CD4-positive, CD25-positive, alpha-beta regulatory T cell (primary cell): ENCODE measurements at regions not wholly inside any gene's neighbourhood (a gene's known extent, or its start where the extent isn't known, plus 50 kb on each side); places are given as distances from the start of the nearest gene placed in this dataset.

Experiments used
- ATAC-seq, 2 donors: fragments of 150-1000 bp; cut with Tn5 transposase; one replicate each; pipeline ENCODE4 v1.10.0; 2021; ENCODE audit warnings: low read depth in 2 of 2, moderate number of reproducible peaks in 2 of 2, moderate library complexity in 1 of 2
- DNase-seq, 3 donors: peaks; one replicate each; pipeline versions ENCODE4 v3.0.0 to v3.0.0-alpha.2; 2012 to 2022; ENCODE audit warnings: mixed read lengths in 1 of 3
- H3K27ac ChIP-seq: one replicate; pipeline ENCODE4 v1.7.0; 2013; ENCODE audit warnings: mild to moderate bottlenecking, low read length; ENCODE audit not compliant: insufficient read depth, poor library complexity, severe bottlenecking
- H3K27me3 ChIP-seq: one replicate; pipeline ENCODE4 v1.7.0; 2013; ENCODE audit warnings: low read length; ENCODE audit not compliant: control insufficient read depth, insufficient read depth
- H3K36me3 ChIP-seq: one replicate; pipeline ENCODE4 v1.7.0; 2013; ENCODE audit warnings: mild to moderate bottlenecking, low read length, moderate library complexity; ENCODE audit not compliant: control insufficient read depth, insufficient read depth
- H3K4me1 ChIP-seq: 2 replicates; pipeline ENCODE4 v1.7.0; 2013; ENCODE audit warnings: mild to moderate bottlenecking, low read length; ENCODE audit not compliant: insufficient read depth, control insufficient read depth, poor library complexity, severe bottlenecking
- H3K4me3 ChIP-seq: one replicate; pipeline ENCODE4 v1.7.0; 2013; ENCODE audit warnings: low read depth, mild to moderate bottlenecking, low read length, moderate library complexity
- H3K9me3 ChIP-seq, 2 experiments: 1 replicate in 1 of 2; 2 replicates in 1 of 2; pipeline ENCODE4 v1.7.0; 2013; ENCODE audit warnings: low read length in 2 of 2, mild to moderate bottlenecking in 1 of 2, moderate library complexity in 1 of 2; ENCODE audit not compliant: control insufficient read depth in 2 of 2
- H3K27ac Mint-ChIP-seq, 3 donors: one replicate each; pipeline ENCODE4 v1.8.0; 2020 to 2022; ENCODE audit warnings: mild to moderate bottlenecking in 3 of 3, mixed read lengths in 3 of 3, moderate library complexity in 2 of 3
- H3K27me3 Mint-ChIP-seq: one replicate; pipeline ENCODE4 v1.8.0; 2022; ENCODE audit warnings: mild to moderate bottlenecking, mixed read lengths
- H3K36me3 Mint-ChIP-seq: one replicate; pipeline ENCODE4 v1.8.0; 2020; ENCODE audit warnings: mixed read lengths
- H3K4me1 Mint-ChIP-seq, 4 donors: one replicate each; pipeline ENCODE4 v1.8.0; 2020 to 2022; ENCODE audit warnings: mixed read lengths in 4 of 4, mild to moderate bottlenecking in 1 of 4
- H3K4me3 Mint-ChIP-seq, 4 donors: one replicate each; pipeline ENCODE4 v1.8.0; 2020 to 2022; ENCODE audit warnings: mild to moderate bottlenecking in 4 of 4, mixed read lengths in 4 of 4, moderate library complexity in 3 of 4
- H3K9me3 Mint-ChIP-seq, 7 donors: one replicate each; pipeline ENCODE4 v1.8.0; 2020 to 2022; ENCODE audit warnings: mixed read lengths in 7 of 7, mild to moderate bottlenecking in 3 of 7, moderate library complexity in 2 of 7

- Histone ChIP-seq H3K27ac (no peak overlapping the region), H3K4me1 (peaks cover 4% of the 10 kb centered on the region), H3K9me3 (no peaks in the 10 kb centered on the region), H3K36me3 (no peaks in the 10 kb centered on the region), H3K27me3 (no peaks in the 10 kb centered on the region), H3K4me3 (no peak overlapping the region)
- Mint-ChIP-seq H3K4me3 (no peak overlapping the region), H3K9me3 (peaks cover 0 to 2% (median 0%) of the 10 kb centered on the region in 7 donors), H3K4me1 (peaks cover 0 to 26% (median 10%) of the 10 kb centered on the region in 4 donors), H3K36me3 (no peaks in the 10 kb centered on the region), H3K27ac (peak overlapping the region in 1 of 3 donors; percentile 18), H3K27me3 (no peaks in the 10 kb centered on the region)
- DNase-seq: no peak
- no peak for ATAC-seq
These were observed 350.7 kb upstream of the MGMT start for GRCh38 chr10:129116371-129116770.

- no peak overlapping the region for H3K27ac ChIP-seq
- H3K4me3 Mint-ChIP-seq: peak overlapping the region in 1 of 4 donors; percentile 83
- H3K9me3 Mint-ChIP-seq: peaks cover 0 to 4% (median 0%) of the 10 kb centered on the region in 7 donors
- DNase-seq (no peak), ATAC-seq (no peak)
- H3K4me1 Mint-ChIP-seq: peaks cover 0 to 35% (median 19%) of the 10 kb centered on the region in 4 donors
- H3K4me1 ChIP-seq: peaks cover 4% of the 10 kb centered on the region
- no peaks in the 10 kb centered on the region for H3K36me3 Mint-ChIP-seq
- no peaks in the 10 kb centered on the region for H3K27me3 Mint-ChIP-seq
- H3K27me3 ChIP-seq: no peaks in the 10 kb centered on the region
- H3K27ac Mint-ChIP-seq: peak overlapping the region in 1 of 3 donors; percentile 2
- no peaks in the 10 kb centered on the region for H3K9me3 ChIP-seq
- no peak overlapping the region for H3K4me3 ChIP-seq
- no peaks in the 10 kb centered on the region for H3K36me3 ChIP-seq
These were observed 346.6 kb upstream of the MGMT start for GRCh38 chr10:129120441-129120840.

GRCh38 chr10:129122846-129123245, 344.2 kb upstream of the MGMT start:
- H3K4me1 Mint-ChIP-seq: peaks cover 0 to 34% (median 16%) of the 10 kb centered on the region in 4 donors
- no peak overlapping the region for H3K27ac ChIP-seq
- DNase-seq (no peak), ATAC-seq (no peak)
- H3K4me1 ChIP-seq: peaks cover 4% of the 10 kb centered on the region
- H3K36me3 ChIP-seq: no peaks in the 10 kb centered on the region
- no peaks in the 10 kb centered on the region for H3K27me3 Mint-ChIP-seq
- H3K36me3 Mint-ChIP-seq: no peaks in the 10 kb centered on the region
- H3K9me3 ChIP-seq: peaks cover 0 to 4% of the 10 kb centered on the region in 2 experiments
- H3K27ac Mint-ChIP-seq: peak overlapping the region in 1 of 3 donors; percentile 26
- H3K27me3 ChIP-seq: no peaks in the 10 kb centered on the region
- H3K4me3 ChIP-seq: no peak overlapping the region
- H3K9me3 Mint-ChIP-seq: peaks cover 0 to 6% (median 0%) of the 10 kb centered on the region in 7 donors
- H3K4me3 Mint-ChIP-seq: no peak overlapping the region

GRCh38 chr10:129123428-129123827, 343.6 kb upstream of the MGMT start:
- ATAC-seq (no peak), DNase-seq (no peak)
- no peak overlapping the region for H3K27ac Mint-ChIP-seq
- Histone ChIP-seq H3K27me3 (no peaks in the 10 kb centered on the region), H3K36me3 (no peaks in the 10 kb centered on the region), H3K9me3 (peaks cover 0 to 4% of the 10 kb centered on the region in 2 experiments), H3K4me1 (peaks cover 4% of the 10 kb centered on the region), H3K27ac (no peak overlapping the region), H3K4me3 (no peak overlapping the region)
- no peaks in the 10 kb centered on the region for H3K36me3 Mint-ChIP-seq
- peak overlapping the region in 1 of 4 donors; percentile 2 for H3K4me3 Mint-ChIP-seq
- peaks cover 0 to 33% (median 16%) of the 10 kb centered on the region in 4 donors for H3K4me1 Mint-ChIP-seq
- no peaks in the 10 kb centered on the region for H3K27me3 Mint-ChIP-seq
- peaks cover 0 to 6% (median 0%) of the 10 kb centered on the region in 7 donors for H3K9me3 Mint-ChIP-seq

GRCh38 chr10:129126982-129127381, 340.1 kb upstream of the MGMT start:
- Mint-ChIP-seq H3K4me3 (no peak overlapping the region), H3K4me1 (peaks cover 0 to 12% (median 4%) of the 10 kb centered on the region in 4 donors), H3K27ac (no peak overlapping the region), H3K9me3 (peaks cover 0 to 6% (median 0%) of the 10 kb centered on the region in 7 donors), H3K27me3 (peaks cover 8% of the 10 kb centered on the region), H3K36me3 (no peaks in the 10 kb centered on the region)
- no peaks in the 10 kb centered on the region for H3K4me1 ChIP-seq
- no peaks in the 10 kb centered on the region for H3K27me3 ChIP-seq
- H3K4me3 ChIP-seq: no peak overlapping the region
- no peak overlapping the region for H3K27ac ChIP-seq
- H3K9me3 ChIP-seq: peaks cover 0 to 4% of the 10 kb centered on the region in 2 experiments
- DNase-seq: no peak
- no peak for ATAC-seq
- no peaks in the 10 kb centered on the region for H3K36me3 ChIP-seq

GRCh38 chr10:129131457-129132132, 335.4 kb upstream of the MGMT start:
- Histone ChIP-seq H3K4me1 (no peaks in the 10 kb centered on the region), H3K27me3 (no peaks in the 10 kb centered on the region), H3K36me3 (no peaks in the 10 kb centered on the region), H3K4me3 (no peak overlapping the region), H3K9me3 (no peaks in the 10 kb centered on the region), H3K27ac (no peak overlapping the region)
- Mint-ChIP-seq H3K4me3 (no peak overlapping the region), H3K4me1 (peaks cover 0 to 7% (median 0%) of the 10 kb centered on the region in 4 donors), H3K27me3 (peaks cover 15% of the 10 kb centered on the region), H3K27ac (no peak overlapping the region), H3K9me3 (peaks cover 0 to 1% (median 0%) of the 10 kb centered on the region in 7 donors), H3K36me3 (no peaks in the 10 kb centered on the region)
- ATAC-seq (no peak), DNase-seq (no peak)

- ATAC-seq: no peak
- no peaks in the 10 kb centered on the region for H3K36me3 Mint-ChIP-seq
- H3K27me3 Mint-ChIP-seq: peaks cover 21% of the 10 kb centered on the region
These were observed 333.2 kb upstream of the MGMT start for GRCh38 chr10:129133856-129134255.

GRCh38 chr10:129134371-129134770, 332.7 kb upstream of the MGMT start:
- DNase-seq: no peak

More at GRCh38 chr10:129133856-129134255, 333.2 kb upstream of the MGMT start:
- no peaks in the 10 kb centered on the region for H3K27me3 ChIP-seq
- Mint-ChIP-seq H3K4me3 (peak overlapping the region in 1 of 4 donors; percentile 29), H3K4me1 (peaks cover 0 to 7% (median 0%) of the 10 kb centered on the region in 4 donors), H3K27ac (no peak overlapping the region), H3K9me3 (no peaks in the 10 kb centered on the region)
- no peak for DNase-seq
- H3K27ac ChIP-seq: no peak overlapping the region
- no peak overlapping the region for H3K4me3 ChIP-seq
- no peaks in the 10 kb centered on the region for H3K9me3 ChIP-seq
- no peaks in the 10 kb centered on the region for H3K4me1 ChIP-seq
- H3K36me3 ChIP-seq: no peaks in the 10 kb centered on the region

More at GRCh38 chr10:129134371-129134770, 332.7 kb upstream of the MGMT start:
- no peaks in the 10 kb centered on the region for H3K9me3 Mint-ChIP-seq
- no peak overlapping the region for H3K27ac Mint-ChIP-seq
- no peaks in the 10 kb centered on the region for H3K36me3 Mint-ChIP-seq
- peaks cover 21% of the 10 kb centered on the region for H3K27me3 Mint-ChIP-seq
- H3K4me1 Mint-ChIP-seq: peaks cover 0 to 7% (median 0%) of the 10 kb centered on the region in 4 donors
- H3K27ac ChIP-seq: no peak overlapping the region
- H3K4me1 ChIP-seq: no peaks in the 10 kb centered on the region
- ATAC-seq: no peak
- no peak overlapping the region for H3K4me3 ChIP-seq
- H3K36me3 ChIP-seq: no peaks in the 10 kb centered on the region
- no peaks in the 10 kb centered on the region for H3K9me3 ChIP-seq
- no peak overlapping the region for H3K4me3 Mint-ChIP-seq
- peaks cover 2% of the 10 kb centered on the region for H3K27me3 ChIP-seq
